Heart right ventricle (tissue), 16 donors: ENCODE measurements at regions not wholly inside any gene's neighbourhood (a gene's known extent, or its start where the extent isn't known, plus 50 kb on each side); places are given as distances from the start of the nearest gene placed in this dataset.

Source experiments
- ATAC-seq, 8 donors: fragments of 200-7000 bp; cut with Tn5 transposase; one replicate each; pipeline ENCODE4 v1.9.1; 2020; ENCODE audit warnings: mild to moderate bottlenecking in 8 of 8, moderate library complexity in 8 of 8, moderate number of reproducible peaks in 1 of 8
- DNase-seq, 2 donors: peaks; one replicate each; pipeline ENCODE4 v3.0.0-alpha.2; 2020
- H3K27ac ChIP-seq, 10 donors: fragments of 200-600 bp; sonication (generic) in 2 of 10; one replicate each; pipeline versions ENCODE4 v1.5.0 to v1.8.0; 2020 to 2022; ENCODE audit warnings: mild to moderate bottlenecking in 3 of 10
- H3K27me3 ChIP-seq, 7 donors: fragments of 200-600 bp; one replicate each; pipeline ENCODE4 v1.8.0; 2021 to 2022; ENCODE audit warnings: mild to moderate bottlenecking in 2 of 7
- H3K36me3 ChIP-seq, 9 donors: fragments of 200-600 bp; sonication (generic) in 1 of 9; one replicate each; pipeline versions ENCODE4 v1.5.0 to v1.8.0; 2020 to 2022; ENCODE audit warnings: mild to moderate bottlenecking in 2 of 9
- H3K4me1 ChIP-seq, 9 donors: fragments of 200-600 bp; sonication (generic) in 1 of 9; one replicate each; pipeline versions ENCODE4 v1.5.0 to v1.8.0; 2020 to 2022; ENCODE audit warnings: mild to moderate bottlenecking in 4 of 9
- H3K4me3 ChIP-seq, 10 donors: fragments of 200-600 bp; sonication (generic) in 2 of 10; one replicate each; pipeline versions ENCODE4 v1.5.0 to v1.8.0; 2020 to 2022; ENCODE audit warnings: mild to moderate bottlenecking in 7 of 10, moderate library complexity in 2 of 10
- H3K9me3 ChIP-seq, 11 donors: fragments of 200-600 bp in 10 of 11; sonication (generic) in 2 of 11; one replicate each; pipeline versions ENCODE4 v1.5.0 to v1.8.0; 2013 to 2022; ENCODE audit warnings: mild to moderate bottlenecking in 2 of 11, control low read depth in 1 of 11, moderate library complexity in 1 of 11
- CTCF ChIP-seq, 9 donors: fragments of 200-600 bp; sonication (generic) in 2 of 9; IDR thresholded peaks; one replicate each; pipeline versions ENCODE4 v1.5.0 to v1.8.0; 2021 to 2022; ENCODE audit warnings: antibody characterized with exemption in 9 of 9, mild to moderate bottlenecking in 5 of 9, moderate library complexity in 1 of 9
- WGBS, 2 donors: extraction: QIAGEN DNeasy Blood & Tissue Kit; methylation state at CpG; one replicate each; pipeline ENCODE4 v1.1.7; 2013; ENCODE audit warnings: inconsistent platforms in 1 of 2; 5-methylcytosine and 5-hydroxymethylcytosine counted together
- intact Hi-C, 10 donors: fragments of 100-400 bp; cut with DNase I; formaldehyde crosslinking; loops; one replicate each; pipeline versions ENCODE4 v1.11.1 to v1.14.2; 2022
- donor health status: Arrhythmogenic right ventricular cardiomyopathy.
- donor health status: ischemic (EF 13 %, LVEDD 7.1; RV severe dilation, severe dysfunction).
- donor health status: healthy with polysubstance abuse.
- donor health status: DM: no; HTN: yes; CAD: no.
- donor health status: DM: no; HTN: no; CAD: no.
- donor health status: ischemic (EF 25% LVEDD 6.9; RV normal size, moderate dysfunction).
- donor health status: ischemic (EF 25% LVEDD 5.7; RV mildly dilated, moderate dysfunction).
- donor health status: healthy.
- donor health status: DM: yes; HTN: yes; CAD: no.
- donor health status: Ischemic cardiomyopathy.
- donor health status: ischemic (EF 35%, LVEDD 5.7; RV mildly dilated, moderate dysfunction).
- donor health status: nonischemic (EF 11% LVEDD 7.7; RV severe dilation, severe dysfunction).
- donor health status: DM: yes; HTN: yes; CAD: no.
- donor health status: PGD.
- donor health status: ischemic (EF 29% LVEDD 5.4; RV normal size, mild dysfunction).
- donor health status: nonischemic (EF 23%, LVEDD 6.1; RV moderate dilation, normal function).

GRCh38 chr2:8438996-8439395, 242.9 kb upstream of the ID2 start:
- H3K4me1 ChIP-seq, result peaks cover 2 to 39% (median 12%) of the 10 kb centered on the region in 9 donors
- DNase-seq (peak; percentile 40 to 43), ATAC-seq (peak; percentile 66 to 94 (median 82))
- intact Hi-C loops, result loop anchor here in 1 of 10 donors (5.0 kb wide), 1 partner anchor 238 kb away; no protein-coding TSS in a partner anchor
- peak in 2 of 9 donors; percentile 24 to 25 for TF ChIP-seq CTCF (IDR thresholded peaks at IDR 0.05)
- H3K27ac ChIP-seq, result peak overlapping the region in 7 of 10 donors; percentile 3 to 70 (median 64)
- no peaks in the 10 kb centered on the region for H3K36me3 ChIP-seq
- no peaks in the 10 kb centered on the region for H3K27me3 ChIP-seq
- H3K9me3 ChIP-seq, result no peaks in the 10 kb centered on the region
- no peak overlapping the region for H3K4me3 ChIP-seq
- 45 to 75% methylated on average over 7 of the region's 7 CpGs for WGBS, 2 donors

- 82 to 83% methylated on average over 12 of the region's 12 CpGs for WGBS, 2 donors
- ATAC-seq, result no peak
- intact Hi-C loops, result no loop called here
- Histone ChIP-seq H3K27ac (no peak overlapping the region), H3K36me3 (no peaks in the 10 kb centered on the region), H3K4me3 (no peak overlapping the region), H3K27me3 (no peaks in the 10 kb centered on the region), H3K4me1 (peaks cover 2 to 37% (median 12%) of the 10 kb centered on the region in 9 donors), H3K9me3 (no peaks in the 10 kb centered on the region)
- TF ChIP-seq CTCF (IDR thresholded peaks at IDR 0.05), result no peak
- no peak for DNase-seq
Observed at GRCh38 chr2:8440029-8440778, 241.7 kb upstream of the ID2 start.

GRCh38 chr2:8441371-8441770, 240.5 kb upstream of the ID2 start:
- DNase-seq (no peak), ATAC-seq (no peak)
- no peak for TF ChIP-seq CTCF (IDR thresholded peaks at IDR 0.05)
- no peaks in the 10 kb centered on the region for H3K9me3 ChIP-seq
- 89 to 90% methylated on average over 12 of the region's 12 CpGs for WGBS, 2 donors
- no peak overlapping the region for H3K4me3 ChIP-seq
- intact Hi-C loops, result no loop called here
- H3K27me3 ChIP-seq, result no peaks in the 10 kb centered on the region
- H3K4me1 ChIP-seq, result peaks cover 2 to 25% (median 12%) of the 10 kb centered on the region in 9 donors
- no peaks in the 10 kb centered on the region for H3K36me3 ChIP-seq
- H3K27ac ChIP-seq, result no peak overlapping the region

- Histone ChIP-seq H3K4me1 (peaks cover 2 to 23% (median 12%) of the 10 kb centered on the region in 9 donors), H3K27me3 (no peaks in the 10 kb centered on the region), H3K9me3 (no peaks in the 10 kb centered on the region), H3K36me3 (no peaks in the 10 kb centered on the region), H3K4me3 (no peak overlapping the region), H3K27ac (no peak overlapping the region)
- whole genome bisulfite sequencing, 2 donors, result 77% methylated on average over 2 of the region's 2 CpGs
- intact Hi-C loops, result no loop called here
- no peak for ATAC-seq
- TF ChIP-seq CTCF (IDR thresholded peaks at IDR 0.05), result no peak
- no peak for DNase-seq
Observed at GRCh38 chr2:8441986-8442385, 239.9 kb upstream of the ID2 start.
